Trophoblast cell (in vitro differentiated cells and primary cell): ENCODE measurements at regions not wholly inside any gene's neighbourhood (a gene's known extent, or its start where the extent isn't known, plus 50 kb on each side); places are given as distances from the start of the nearest gene placed in this dataset.

Source experiments
- DNase-seq, 2 donors: peaks; one replicate each; pipeline ENCODE4 v3.0.0-alpha.2; 2016
- H2AFZ ChIP-seq: 2 replicates; pipeline ENCODE4 v1.6.1; 2013; ENCODE audit warnings: low read length, moderate library complexity, mild to moderate bottlenecking; ENCODE audit not compliant: insufficient read depth, poor library complexity
- H2AK5ac ChIP-seq: 2 replicates; pipeline ENCODE4 v1.6.1; 2013; ENCODE audit warnings: mild to moderate bottlenecking, low read length
- H2BK120ac ChIP-seq: 2 replicates; pipeline ENCODE4 v1.6.1; 2013; ENCODE audit warnings: low read length, mild to moderate bottlenecking, moderate library complexity; ENCODE audit not compliant: insufficient read depth, poor library complexity
- H2BK12ac ChIP-seq: 2 replicates; pipeline ENCODE4 v1.6.1; 2013; ENCODE audit warnings: mild to moderate bottlenecking, low read length, moderate library complexity
- H2BK5ac ChIP-seq: 2 replicates; pipeline ENCODE4 v1.6.1; 2013; ENCODE audit warnings: low read length, low read depth, moderate library complexity, mild to moderate bottlenecking; ENCODE audit not compliant: poor library complexity
- H3K14ac ChIP-seq: 2 replicates; pipeline ENCODE4 v1.6.1; 2013; ENCODE audit warnings: mild to moderate bottlenecking, low read length
- H3K18ac ChIP-seq: 2 replicates; pipeline ENCODE4 v1.6.1; 2013; ENCODE audit warnings: mild to moderate bottlenecking, low read length
- H3K23ac ChIP-seq: 2 replicates; pipeline ENCODE4 v1.6.1; 2013; ENCODE audit warnings: low read length
- H3K27ac ChIP-seq: 2 replicates; pipeline ENCODE4 v1.5.1; 2013; ENCODE audit warnings: low read depth, mild to moderate bottlenecking, inconsistent platforms, low read length, moderate library complexity
- H3K27me3 ChIP-seq: 2 replicates; pipeline ENCODE4 v1.6.1; 2013; ENCODE audit warnings: inconsistent platforms, mild to moderate bottlenecking, low read length, moderate library complexity; ENCODE audit not compliant: insufficient read depth
- H3K36me3 ChIP-seq, 2 experiments: 1 replicate in 1 of 2; 2 replicates in 1 of 2; pipeline ENCODE4 v1.6.1; 2013; ENCODE audit warnings: low read length in 2 of 2, mild to moderate bottlenecking in 2 of 2, moderate library complexity in 1 of 2; ENCODE audit not compliant: insufficient read depth in 2 of 2, control insufficient read depth in 1 of 2
- H3K4ac ChIP-seq: 2 replicates; pipeline ENCODE4 v1.6.1; 2013; ENCODE audit warnings: low read depth, mild to moderate bottlenecking, low read length, moderate library complexity
- H3K4me1 ChIP-seq, 2 experiments: 1 replicate in 1 of 2; 2 replicates in 1 of 2; pipeline ENCODE4 v1.6.1; 2013; ENCODE audit warnings: low read length in 2 of 2, mild to moderate bottlenecking in 2 of 2, moderate library complexity in 1 of 2; ENCODE audit not compliant: insufficient read depth in 2 of 2, control insufficient read depth in 1 of 2
- H3K4me2 ChIP-seq: 2 replicates; pipeline ENCODE4 v1.6.1; 2013; ENCODE audit warnings: inconsistent platforms, mild to moderate bottlenecking, low read length, moderate library complexity
- H3K4me3 ChIP-seq: 2 replicates; pipeline ENCODE4 v1.5.1; 2013; ENCODE audit warnings: mild to moderate bottlenecking, low read depth, low read length, inconsistent platforms
- H3K79me1 ChIP-seq: one replicate; pipeline ENCODE4 v1.6.1; 2013; ENCODE audit warnings: low read length
- H3K79me2 ChIP-seq: 2 replicates; pipeline ENCODE4 v1.6.1; 2013; ENCODE audit warnings: low read length, mild to moderate bottlenecking; ENCODE audit not compliant: control insufficient read depth, insufficient read depth, poor library complexity
- H3K9ac ChIP-seq: 2 replicates; pipeline ENCODE4 v1.6.1; 2013; ENCODE audit warnings: mild to moderate bottlenecking, low read length
- H3K9me3 ChIP-seq: 2 replicates; pipeline ENCODE4 v1.6.1; 2013; ENCODE audit warnings: low read depth, mild to moderate bottlenecking, control low read depth, inconsistent platforms, low read length; ENCODE audit not compliant: insufficient read depth
- H4K12ac ChIP-seq: 2 replicates; pipeline ENCODE4 v1.6.1; 2013; ENCODE audit warnings: low read depth, mild to moderate bottlenecking, low read length, moderate library complexity
- H4K8ac ChIP-seq: 2 replicates; pipeline ENCODE4 v1.6.1; 2013; ENCODE audit warnings: low read depth, mild to moderate bottlenecking, low read length, moderate library complexity
- H4K91ac ChIP-seq: one replicate; pipeline ENCODE4 v1.6.1; 2013; ENCODE audit warnings: low read depth, mild to moderate bottlenecking, low read length, moderate library complexity
- WGBS: extraction: QIAGEN DNeasy Blood & Tissue Kit; methylation state at CpG from one replicate; pipeline ENCODE4 v1.1.7; 2013; ENCODE audit warnings: missing lambda C conversion rate; ENCODE audit not compliant: insufficient read length, insufficient coverage; ENCODE audit errors: extremely low coverage; 5-methylcytosine and 5-hydroxymethylcytosine counted together

DNA sequence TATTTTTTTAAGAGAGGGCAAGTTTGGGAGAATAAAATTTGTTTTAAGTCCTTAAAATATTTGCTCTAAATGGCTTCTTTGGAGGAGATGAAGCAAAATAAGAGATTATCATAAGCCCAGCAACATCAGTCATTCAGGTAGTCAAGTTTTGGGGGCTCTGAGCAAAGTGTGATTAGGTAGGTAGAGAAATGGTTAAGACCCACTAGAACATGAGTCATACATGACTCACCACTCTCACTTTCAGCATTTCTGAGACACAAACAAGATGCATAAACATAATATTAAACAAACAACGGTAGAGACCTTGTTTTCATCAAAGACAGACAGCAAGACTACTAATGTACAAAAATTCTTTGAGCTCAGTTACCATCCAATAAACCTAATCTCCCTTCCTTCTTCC lies 272.2 kb downstream of the LMO4 start:
- H3K4me1 ChIP-seq = no peaks in the 10 kb centered on the region
- no peak overlapping the region for H3K4me2 ChIP-seq
- H3K79me2 ChIP-seq = no peaks in the 10 kb centered on the region
- H3K4me3 ChIP-seq = no peak overlapping the region
- H3K18ac ChIP-seq = no peak overlapping the region
- H3K4ac ChIP-seq = no peak overlapping the region
- H3K9ac ChIP-seq = no peak overlapping the region
- no peaks in the 10 kb centered on the region for H3K36me3 ChIP-seq
- H2AK5ac ChIP-seq = no peak overlapping the region
- no peak overlapping the region for H4K8ac ChIP-seq
- no peak overlapping the region for H4K91ac ChIP-seq
- no peaks in the 10 kb centered on the region for H3K9me3 ChIP-seq
- H2BK120ac ChIP-seq = no peak overlapping the region
- H3K23ac ChIP-seq = no peak overlapping the region
- no peak overlapping the region for H3K27ac ChIP-seq
- no peak overlapping the region for H2AFZ ChIP-seq
- no CpG with 5 or more reads among the region's 1 CpG for WGBS
- H3K79me1 ChIP-seq = no peaks in the 10 kb centered on the region
- no peak overlapping the region for H2BK12ac ChIP-seq
- no peak overlapping the region for H4K12ac ChIP-seq
- H3K27me3 ChIP-seq = no peaks in the 10 kb centered on the region
- no peak overlapping the region for H2BK5ac ChIP-seq
- H3K14ac ChIP-seq = no peak overlapping the region
- peak in 1 of 2 donors; percentile 12 for DNase-seq

DNA sequence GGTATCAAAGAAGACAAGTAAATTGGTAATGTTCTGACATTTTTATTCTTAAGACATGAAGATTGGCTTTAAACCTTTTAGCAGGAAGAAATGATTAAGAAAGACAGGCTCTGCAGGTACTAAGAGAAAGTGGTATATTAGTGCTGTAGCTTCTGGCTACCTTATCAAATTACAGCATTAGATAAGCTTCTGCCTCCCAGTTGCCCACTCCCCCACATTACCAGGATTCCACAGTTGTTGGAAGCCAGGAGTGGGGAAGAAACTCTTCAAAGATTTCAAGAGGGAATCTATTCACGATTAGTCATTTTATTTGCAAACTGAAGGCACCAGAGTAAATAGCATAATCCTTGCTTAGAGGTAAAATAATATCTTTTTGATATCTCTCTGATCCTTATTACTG lies 274.9 kb downstream of the LMO4 start:
- H2BK120ac ChIP-seq = no peak overlapping the region
- no peak for DNase-seq
- H3K4ac ChIP-seq = no peak overlapping the region
- no peak overlapping the region for H3K18ac ChIP-seq
- no peak overlapping the region for H3K23ac ChIP-seq
- H3K14ac ChIP-seq = no peak overlapping the region
- no peak overlapping the region for H3K4me3 ChIP-seq
- H4K12ac ChIP-seq = no peak overlapping the region
- no peak overlapping the region for H3K4me2 ChIP-seq
- no peak overlapping the region for H3K27ac ChIP-seq
- no peak overlapping the region for H3K9ac ChIP-seq
- H2AFZ ChIP-seq = no peak overlapping the region
- H2BK5ac ChIP-seq = no peak overlapping the region
- H2AK5ac ChIP-seq = no peak overlapping the region
- H2BK12ac ChIP-seq = no peak overlapping the region
- H3K79me2 ChIP-seq = no peaks in the 10 kb centered on the region
- H4K91ac ChIP-seq = no peak overlapping the region
- no peaks in the 10 kb centered on the region for H3K36me3 ChIP-seq
- WGBS = no CpG with 5 or more reads among the region's 1 CpG
- no peaks in the 10 kb centered on the region for H3K4me1 ChIP-seq
- no peaks in the 10 kb centered on the region for H3K27me3 ChIP-seq
- H3K79me1 ChIP-seq = no peaks in the 10 kb centered on the region
- no peak overlapping the region for H4K8ac ChIP-seq
- no peaks in the 10 kb centered on the region for H3K9me3 ChIP-seq

DNA sequence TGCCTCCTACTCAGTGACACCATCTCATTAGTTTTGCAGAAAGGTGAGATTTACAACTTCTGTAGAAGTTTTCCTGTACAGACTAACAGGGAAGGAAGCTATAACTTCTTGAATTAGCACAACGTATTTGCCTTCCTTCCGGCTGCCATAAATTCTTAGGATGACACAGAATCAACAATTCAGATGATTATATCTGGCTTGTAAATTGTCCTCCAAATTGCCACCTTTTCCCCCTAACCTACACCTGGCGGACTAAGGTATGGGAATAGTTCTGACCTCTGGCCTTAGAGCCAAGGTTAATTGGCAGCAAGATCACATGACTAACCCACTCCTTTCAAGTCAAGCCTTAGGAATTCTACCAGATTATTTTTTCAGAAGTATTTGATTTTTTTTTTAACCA lies 284.3 kb downstream of the LMO4 start:
- no peak overlapping the region for H3K18ac ChIP-seq
- no peak overlapping the region for H3K23ac ChIP-seq
- no peak overlapping the region for H2AFZ ChIP-seq
- H3K9ac ChIP-seq = no peak overlapping the region
- H3K79me2 ChIP-seq = no peaks in the 10 kb centered on the region
- no peak overlapping the region for H3K4me2 ChIP-seq
- H3K79me1 ChIP-seq = no peaks in the 10 kb centered on the region
- H4K12ac ChIP-seq = no peak overlapping the region
- H2BK120ac ChIP-seq = no peak overlapping the region
- H3K36me3 ChIP-seq = no peaks in the 10 kb centered on the region
- peaks cover 0 to 3% of the 10 kb centered on the region in 2 experiments for H3K4me1 ChIP-seq
- no peak overlapping the region for H4K8ac ChIP-seq
- no peak overlapping the region for H2AK5ac ChIP-seq
- no peak overlapping the region for H4K91ac ChIP-seq
- no CpG with 5 or more reads among the region's 3 CpGs for WGBS
- DNase-seq = peak in 1 of 2 donors; percentile 28
- H3K14ac ChIP-seq = no peak overlapping the region
- H3K27ac ChIP-seq = no peak overlapping the region
- no peak overlapping the region for H3K4ac ChIP-seq
- H3K9me3 ChIP-seq = no peaks in the 10 kb centered on the region
- no peak overlapping the region for H2BK5ac ChIP-seq
- no peak overlapping the region for H3K4me3 ChIP-seq
- H2BK12ac ChIP-seq = no peak overlapping the region
- no peaks in the 10 kb centered on the region for H3K27me3 ChIP-seq

DNA sequence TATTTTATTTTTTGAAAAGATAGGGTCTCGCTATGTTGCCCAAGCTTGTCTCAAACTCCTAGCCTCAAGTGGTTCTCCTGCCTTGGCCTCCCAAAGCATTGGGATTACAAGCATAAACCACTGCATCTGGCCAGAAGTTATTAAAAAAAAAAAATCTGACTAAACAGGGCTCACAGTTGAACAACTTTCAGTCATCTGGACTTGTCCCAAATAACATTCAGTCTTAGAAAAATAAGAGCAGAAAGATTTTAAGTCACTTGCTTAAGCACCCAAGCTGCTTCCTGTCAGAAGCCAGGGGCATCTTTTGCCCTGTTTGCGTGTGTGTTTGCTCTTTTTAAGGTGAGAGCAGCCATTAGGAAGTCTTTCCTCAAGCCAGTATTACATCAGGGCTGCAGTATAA lies 286.8 kb downstream of the LMO4 start:
- Histone ChIP-seq H3K4me2 (no peak overlapping the region), H2BK120ac (no peak overlapping the region), H2BK5ac (no peak overlapping the region), H3K27me3 (no peaks in the 10 kb centered on the region), H2BK12ac (no peak overlapping the region), H3K9me3 (peaks cover 2% of the 10 kb centered on the region), H3K79me1 (no peaks in the 10 kb centered on the region), H4K12ac (no peak overlapping the region), H3K4me1 (peaks cover 0 to 3% of the 10 kb centered on the region in 2 experiments), H3K14ac (no peak overlapping the region), H3K18ac (no peak overlapping the region), H3K4me3 (no peak overlapping the region), H3K79me2 (no peaks in the 10 kb centered on the region), H3K27ac (no peak overlapping the region), H4K8ac (no peak overlapping the region), H2AFZ (no peak overlapping the region), H2AK5ac (no peak overlapping the region), H3K9ac (no peak overlapping the region), H4K91ac (no peak overlapping the region), H3K36me3 (no peaks in the 10 kb centered on the region), H3K4ac (no peak overlapping the region), H3K23ac (no peak overlapping the region)
- no CpG with 5 or more reads among the region's 2 CpGs for WGBS
- DNase-seq = no peak
